Lower leg skin (tissue), 4 donors: ENCODE measurements at regions not wholly inside any gene's neighbourhood (a gene's known extent, or its start where the extent isn't known, plus 50 kb on each side); places are given as distances from the start of the nearest gene placed in this dataset.

Experiments used
- DNase-seq, 2 donors: peaks; one replicate each; pipeline ENCODE4 v3.0.0-alpha.2; 2019; ENCODE audit warnings: low spot score in 2 of 2
- H3K4me3 ChIP-seq: fragments of 200-600 bp; sonication (generic); 2 replicates; pipeline ENCODE4 v1.5.1; 2017; ENCODE audit warnings: mild to moderate bottlenecking, low read depth; ENCODE audit not compliant: poor library complexity, severe bottlenecking
- POLR2A ChIP-seq, 2 donors: fragments of 450-650 bp; IDR thresholded peaks; one replicate each; pipeline ENCODE4 v1.6.1; 2016 to 2017; ENCODE audit warnings: antibody characterized with exemption in 2 of 2, mild to moderate bottlenecking in 1 of 2, moderate library complexity in 1 of 2
- WGBS, 2 donors: methylation state at CpG; one replicate each; pipeline ENCODE4 v1.1.5; 2018; 5-methylcytosine and 5-hydroxymethylcytosine counted together
- intact Hi-C: fragments of 100-400 bp; cut with DNase I; formaldehyde crosslinking; loops from one replicate; pipeline ENCODE4 v1.15.0; 2023; ENCODE audit warnings: low total_unique reads
- TF ChIP-seq, protein P1 (sequence below), 3 donors: fragments of 450-650 bp; IDR thresholded peaks; one replicate each; pipeline ENCODE4 v1.5.1; 2016; ENCODE audit warnings: antibody characterized with exemption in 3 of 3, mild to moderate bottlenecking in 3 of 3, moderate library complexity in 2 of 3

DNA sequence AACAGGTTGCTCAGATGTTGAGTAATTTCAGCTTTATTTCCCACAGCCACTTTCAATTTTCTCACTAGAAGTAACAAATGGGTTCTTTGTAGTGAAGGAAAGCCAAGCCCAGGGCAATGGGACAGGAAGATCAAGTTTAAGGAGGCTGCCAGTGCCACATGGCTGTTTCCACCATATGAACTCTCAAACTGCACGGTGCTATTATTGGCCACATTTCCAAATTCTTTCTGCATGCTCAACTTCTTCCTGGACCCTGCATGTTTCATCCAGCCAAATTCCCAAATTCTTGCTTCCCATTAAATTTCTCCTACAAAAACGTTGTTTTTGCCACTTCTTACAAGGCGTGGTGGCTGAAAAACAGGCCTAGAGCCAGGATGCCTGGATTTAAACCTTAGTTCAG lies 193.3 kb upstream of the SPHKAP start:
- intact Hi-C loops: no loop called here
- H3K4me3 ChIP-seq: no peak overlapping the region
- TF ChIP-seq, protein P1, sequence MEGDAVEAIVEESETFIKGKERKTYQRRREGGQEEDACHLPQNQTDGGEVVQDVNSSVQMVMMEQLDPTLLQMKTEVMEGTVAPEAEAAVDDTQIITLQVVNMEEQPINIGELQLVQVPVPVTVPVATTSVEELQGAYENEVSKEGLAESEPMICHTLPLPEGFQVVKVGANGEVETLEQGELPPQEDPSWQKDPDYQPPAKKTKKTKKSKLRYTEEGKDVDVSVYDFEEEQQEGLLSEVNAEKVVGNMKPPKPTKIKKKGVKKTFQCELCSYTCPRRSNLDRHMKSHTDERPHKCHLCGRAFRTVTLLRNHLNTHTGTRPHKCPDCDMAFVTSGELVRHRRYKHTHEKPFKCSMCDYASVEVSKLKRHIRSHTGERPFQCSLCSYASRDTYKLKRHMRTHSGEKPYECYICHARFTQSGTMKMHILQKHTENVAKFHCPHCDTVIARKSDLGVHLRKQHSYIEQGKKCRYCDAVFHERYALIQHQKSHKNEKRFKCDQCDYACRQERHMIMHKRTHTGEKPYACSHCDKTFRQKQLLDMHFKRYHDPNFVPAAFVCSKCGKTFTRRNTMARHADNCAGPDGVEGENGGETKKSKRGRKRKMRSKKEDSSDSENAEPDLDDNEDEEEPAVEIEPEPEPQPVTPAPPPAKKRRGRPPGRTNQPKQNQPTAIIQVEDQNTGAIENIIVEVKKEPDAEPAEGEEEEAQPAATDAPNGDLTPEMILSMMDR (IDR thresholded peaks at IDR 0.05): no peak
- no peak for TF ChIP-seq POLR2A (IDR thresholded peaks at IDR 0.05)
- no peak for DNase-seq
- 38 to 50% methylated on average over 3 of the region's 3 CpGs for WGBS, 2 donors

- H3K4me3 ChIP-seq: no peak overlapping the region
- intact Hi-C loops: no loop called here
- 72 to 82% methylated on average over 2 of the region's 2 CpGs for WGBS, 2 donors
- TF ChIP-seq POLR2A (IDR thresholded peaks at IDR 0.05): no peak
- TF ChIP-seq, protein P1 (IDR thresholded peaks at IDR 0.05): no peak
- DNase-seq: no peak
Observed at GRCh38 chr2:228373191-228373590, 191.7 kb upstream of the SPHKAP start.

DNA sequence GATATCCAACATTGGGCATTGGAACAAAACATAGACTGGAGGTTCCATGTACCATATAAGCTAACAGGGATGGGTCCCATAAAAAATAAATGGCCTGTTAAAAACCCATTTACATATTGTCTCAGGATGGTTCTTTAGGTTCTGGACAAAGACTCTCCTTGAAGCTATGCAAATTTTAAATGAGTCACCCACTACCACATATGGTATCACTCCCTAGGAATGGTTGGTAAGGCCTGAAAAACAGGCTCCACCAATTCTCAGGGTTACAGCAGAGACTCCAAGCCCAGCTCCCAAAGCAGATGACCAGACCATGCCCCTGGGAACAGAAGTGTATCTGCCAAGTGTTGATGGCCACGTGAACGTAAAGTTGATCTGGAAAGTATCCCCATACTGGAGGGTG lies 190.7 kb upstream of the SPHKAP start:
- TF ChIP-seq POLR2A (IDR thresholded peaks at IDR 0.05): no peak
- TF ChIP-seq, protein P1 (IDR thresholded peaks at IDR 0.05): no peak
- no peak overlapping the region for H3K4me3 ChIP-seq
- no peak for DNase-seq
- intact Hi-C loops: no loop called here
- WGBS, 2 donors: 86 to 93% methylated on average over 2 of the region's 2 CpGs

DNA sequence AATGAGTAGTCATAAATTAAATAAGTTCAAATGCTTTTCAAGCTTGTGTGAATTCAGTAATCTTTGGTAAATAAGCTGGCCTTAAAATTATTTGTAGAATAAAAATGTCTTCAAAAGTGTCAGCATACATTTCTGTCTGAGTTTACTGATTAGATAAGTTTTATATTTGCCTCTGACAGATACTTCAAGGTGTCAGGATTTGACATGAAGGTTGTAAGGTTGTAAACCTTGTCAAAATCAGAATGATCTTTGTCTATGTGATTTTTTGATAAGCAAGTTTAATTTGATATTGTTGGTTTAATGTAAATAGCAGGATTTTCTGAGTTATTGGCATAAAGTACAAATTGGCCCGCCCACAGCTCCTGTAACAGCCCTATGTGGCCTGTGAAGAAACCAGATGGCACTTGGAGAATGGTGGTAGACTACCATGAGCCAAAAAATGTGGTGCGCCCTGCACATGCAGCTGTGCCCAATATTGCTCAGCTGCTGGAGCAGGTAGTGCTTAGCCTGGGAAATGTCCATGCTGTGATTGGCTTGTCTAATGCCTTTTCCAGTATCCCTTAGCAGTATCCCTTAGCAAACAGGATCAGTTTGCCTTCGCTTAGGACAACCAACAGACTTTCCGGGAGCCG lies 188.0 kb upstream of the SPHKAP start:
- no peak for DNase-seq
- TF ChIP-seq, protein P1 (IDR thresholded peaks at IDR 0.05): no peak
- TF ChIP-seq POLR2A (IDR thresholded peaks at IDR 0.05): no peak
- 87 to 90% methylated on average over 5 of the region's 5 CpGs for WGBS, 2 donors
- intact Hi-C loops: no loop called here
- H3K4me3 ChIP-seq: no peak overlapping the region

DNA sequence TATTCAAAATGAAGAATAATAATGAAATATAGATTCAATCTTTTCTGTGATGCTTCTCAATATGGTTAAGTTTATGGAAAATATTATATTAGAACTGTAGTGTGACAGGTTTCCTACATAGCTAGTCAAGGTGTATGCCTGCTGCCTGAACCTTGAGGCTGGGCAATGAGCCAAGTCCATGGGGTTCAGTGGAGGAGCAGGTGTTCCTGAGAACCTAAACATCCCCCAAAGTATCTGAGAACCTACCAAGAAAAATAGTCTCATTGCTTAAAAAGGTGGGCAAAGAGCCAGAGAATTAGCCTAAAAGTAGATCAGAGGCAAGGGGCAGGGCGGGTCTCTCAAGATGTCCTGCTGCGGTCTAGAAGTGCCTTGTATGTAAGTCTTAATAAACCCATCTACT lies 185.9 kb upstream of the SPHKAP start:
- DNase-seq: no peak
- intact Hi-C loops: no loop called here
- no peak overlapping the region for H3K4me3 ChIP-seq
- WGBS, 2 donors: 78 to 83% methylated on average over 2 of the region's 2 CpGs
- TF ChIP-seq, protein P1 (IDR thresholded peaks at IDR 0.05): no peak
- no peak for TF ChIP-seq POLR2A (IDR thresholded peaks at IDR 0.05)

DNA sequence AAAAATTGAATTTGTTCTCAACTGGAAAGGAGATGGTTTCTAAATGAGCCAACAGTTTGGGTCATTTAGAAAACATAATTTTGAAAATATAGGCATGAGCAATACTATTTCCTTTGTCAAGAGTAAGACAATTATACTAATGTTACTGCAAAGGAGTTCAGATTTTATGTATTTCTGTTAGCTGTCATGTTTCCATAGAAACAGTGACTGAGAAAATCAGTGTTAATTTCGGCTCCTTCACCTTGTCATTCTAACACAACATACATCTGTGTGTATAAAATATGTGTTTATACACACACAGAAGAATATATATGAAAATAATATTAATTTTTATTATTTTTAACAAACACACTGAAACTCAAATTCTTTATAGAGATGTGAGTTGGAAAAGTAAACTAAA lies 178.0 kb upstream of the SPHKAP start:
- DNase-seq: no peak
- 61 to 70% methylated on average over 1 of the region's 1 CpG for WGBS, 2 donors
- intact Hi-C loops: no loop called here
- no peak overlapping the region for H3K4me3 ChIP-seq
- no peak for TF ChIP-seq POLR2A (IDR thresholded peaks at IDR 0.05)
- TF ChIP-seq, protein P1 (IDR thresholded peaks at IDR 0.05): no peak
